NCI-H1105 (cell line): ENCODE measurements at regions not wholly inside any gene's neighbourhood (a gene's known extent, or its start where the extent isn't known, plus 50 kb on each side); places are given as distances from the start of the nearest gene placed in this dataset.
"Not testable (repeated sequence)": the region's sequence is repeated elsewhere in the genome, so short reads cannot be mapped to it uniquely, and the experiment has no call there.

Experiments
- DNase-seq: peaks from one replicate; lab custom pipeline; 2025; lab: John Stamatoyannopoulos, UW

GRCh38 chr1:221025956-221026355, 146.7 kb downstream of the HLX start:
- DNase-seq, result no peak

- no peak for DNase-seq
These were observed 150.9 kb downstream of the HLX start for GRCh38 chr1:221029981-221030649.

- no peak for DNase-seq
These were observed 151.7 kb downstream of the HLX start for GRCh38 chr1:221030990-221031389.

- DNase-seq, result no peak
These were observed 152.4 kb downstream of the HLX start for GRCh38 chr1:221031458-221032203.

DNA sequence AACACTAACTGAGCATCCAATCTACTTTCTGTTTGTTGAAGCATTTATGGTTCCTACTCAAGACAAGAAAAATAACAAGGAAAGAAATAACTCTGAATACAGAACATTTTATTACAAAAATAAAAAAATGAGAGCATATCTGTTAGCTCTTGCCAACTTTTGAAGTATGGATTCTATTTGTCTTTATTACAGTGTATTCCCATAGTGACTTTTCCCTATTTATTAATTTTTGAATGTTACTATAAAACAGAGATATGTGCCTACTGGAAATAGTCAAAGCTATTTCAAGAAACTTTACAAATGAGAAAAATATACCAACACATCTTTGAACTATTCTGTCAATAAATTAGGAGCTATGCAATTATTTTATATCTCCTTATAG, 153.0 kb downstream of the HLX start:
- DNase-seq, result no peak

- no peak for DNase-seq
These were observed 153.5 kb downstream of the HLX start for GRCh38 chr1:221032637-221033280.

GRCh38 chr1:221035662-221036153, 156.5 kb downstream of the HLX start:
- DNase-seq, result no peak

DNA sequence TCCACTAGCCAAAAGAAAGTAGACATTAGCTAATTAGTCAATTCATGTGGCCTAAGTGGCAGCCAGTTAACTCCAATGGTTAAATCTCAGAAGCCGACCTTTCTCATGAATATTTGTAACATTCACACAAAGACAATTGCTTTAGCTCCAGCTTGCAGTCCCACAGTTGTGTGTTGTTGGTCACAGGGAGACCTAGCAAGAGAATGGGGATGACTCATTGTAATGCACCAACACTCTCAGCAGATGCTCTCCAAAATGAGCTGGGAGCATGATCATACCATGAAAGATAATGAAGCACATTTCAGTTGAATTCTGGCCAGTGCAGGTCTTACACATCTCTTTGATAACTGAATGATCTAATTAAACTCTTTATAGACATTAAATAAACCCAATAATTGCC, 160.4 kb downstream of the HLX start:
- no peak for DNase-seq

DNA sequence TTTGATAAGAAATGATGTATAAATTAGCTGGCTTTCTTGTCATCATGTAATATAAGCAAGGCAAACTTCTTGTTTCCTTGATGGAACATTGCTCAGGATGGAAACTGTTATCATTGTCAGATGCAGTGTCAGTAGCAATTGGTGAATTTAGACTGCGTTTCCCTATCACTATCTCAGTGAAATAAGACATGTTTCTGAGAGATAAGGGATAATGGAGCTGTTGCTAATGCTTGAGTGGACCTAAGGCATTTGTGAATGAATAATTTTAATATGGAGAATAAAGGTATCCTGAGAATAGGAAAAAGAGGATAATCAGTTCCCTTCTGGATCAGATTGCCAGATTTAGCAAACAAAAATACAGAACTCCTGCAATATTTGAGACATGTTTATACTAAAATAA, 160.9 kb downstream of the HLX start:
- DNase-seq, result no peak

DNA sequence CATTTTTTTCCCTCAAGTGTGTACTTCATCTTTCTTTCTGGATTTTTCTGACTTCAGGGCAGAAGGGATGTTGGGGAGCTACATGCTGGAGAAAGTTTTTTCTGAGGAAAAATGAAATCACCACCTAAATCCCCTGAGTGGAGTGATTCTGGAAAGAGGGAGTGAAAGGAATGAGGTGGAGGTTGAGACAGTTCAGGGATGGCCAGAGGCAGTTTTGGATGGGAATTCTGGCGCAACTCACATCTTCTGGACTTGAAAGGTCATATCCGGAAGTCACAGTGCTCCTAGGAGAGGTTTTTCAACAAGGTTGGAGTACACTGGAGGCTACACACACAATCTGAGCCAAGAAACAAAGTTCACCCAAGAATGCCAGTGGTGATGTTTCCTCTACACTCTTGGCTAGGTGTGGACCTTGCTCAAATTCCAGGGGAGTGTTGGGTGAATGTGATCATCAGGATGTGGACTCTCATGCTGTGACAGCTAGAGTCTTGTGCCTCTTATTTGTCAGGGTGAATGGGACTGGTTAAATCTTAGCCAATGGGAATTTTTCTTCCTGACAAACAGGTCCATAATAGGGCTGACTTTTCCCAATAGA, 161.5 kb downstream of the HLX start:
- no peak for DNase-seq

- DNase-seq, result no peak
These were observed 165.3 kb downstream of the HLX start for GRCh38 chr1:221044538-221044937.

GRCh38 chr1:221045151-221045550, 165.9 kb downstream of the HLX start:
- no peak for DNase-seq

DNA sequence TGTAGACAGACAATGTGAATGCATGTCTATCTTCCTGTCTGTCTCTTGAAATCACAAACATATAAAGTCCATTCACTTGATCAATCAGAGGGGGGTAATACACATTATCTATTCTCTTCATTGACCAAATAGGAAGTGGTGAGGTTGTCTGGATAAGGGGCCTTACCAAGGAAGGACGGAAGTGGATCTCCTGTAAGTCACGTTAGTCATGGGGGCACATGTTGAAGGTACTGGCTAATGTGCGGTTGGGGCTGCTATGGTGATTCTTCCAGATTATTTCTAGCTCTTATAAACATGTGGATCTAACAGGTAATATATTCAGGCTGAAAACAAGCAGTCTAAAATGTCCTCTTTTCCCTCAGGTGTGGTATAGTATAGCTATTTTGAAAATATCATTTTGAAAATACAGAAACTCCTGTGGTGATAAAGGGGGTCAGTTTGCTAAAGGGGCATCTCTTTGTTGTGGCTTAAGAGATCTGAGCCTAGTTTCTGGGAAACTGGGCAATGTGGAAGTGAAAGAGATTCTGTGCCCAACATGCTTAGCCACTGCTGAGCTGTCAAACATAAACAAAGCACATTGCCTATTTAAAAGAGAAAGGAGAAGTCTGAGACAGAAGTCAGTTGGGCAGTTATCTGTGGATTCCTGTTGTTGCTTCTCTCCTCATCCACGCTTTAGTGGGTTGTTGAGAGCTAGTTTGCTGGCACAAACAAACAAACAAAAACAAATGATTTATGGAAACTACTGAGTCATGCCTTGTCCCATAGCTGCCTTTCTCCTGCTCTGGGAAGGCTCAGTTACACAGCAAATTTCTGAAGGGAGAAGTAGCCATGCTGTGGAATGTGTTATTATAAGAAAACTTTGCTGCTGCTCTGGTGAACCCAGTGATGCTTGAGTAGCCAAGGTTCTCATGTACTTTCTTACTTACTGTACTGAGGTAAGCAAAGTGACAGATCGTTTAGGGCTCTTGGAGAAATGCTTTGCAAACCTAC, 166.9 kb downstream of the HLX start:
- DNase-seq, result no peak

DNA sequence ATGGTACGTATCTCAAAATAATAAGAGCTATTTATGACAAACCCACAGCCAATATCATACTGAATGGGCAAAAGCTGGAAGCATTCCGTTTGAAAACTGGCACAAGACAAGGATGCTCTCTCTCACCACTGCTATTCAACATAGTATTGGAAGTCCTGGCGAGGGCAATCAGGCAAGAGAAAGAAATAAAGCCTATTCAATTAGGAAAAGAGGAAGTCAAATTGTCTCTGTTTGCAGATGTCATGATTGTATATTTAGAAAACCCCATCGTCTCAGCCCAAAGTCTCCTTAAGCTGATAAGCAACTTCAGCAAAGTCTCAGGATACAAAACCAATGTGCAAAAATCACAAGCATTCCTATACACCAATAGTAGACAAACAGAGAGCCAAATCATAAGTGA, 172.1 kb downstream of the HLX start:
- not testable (repeated sequence) for DNase-seq

GRCh38 chr1:221053889-221054288, 174.6 kb downstream of the HLX start:
- DNase-seq, result no peak

- DNase-seq, result no peak
These were observed 180.3 kb downstream of the HLX start for GRCh38 chr1:221059506-221059905.

GRCh38 chr1:221063651-221064050, 184.4 kb downstream of the HLX start:
- no peak for DNase-seq

DNA sequence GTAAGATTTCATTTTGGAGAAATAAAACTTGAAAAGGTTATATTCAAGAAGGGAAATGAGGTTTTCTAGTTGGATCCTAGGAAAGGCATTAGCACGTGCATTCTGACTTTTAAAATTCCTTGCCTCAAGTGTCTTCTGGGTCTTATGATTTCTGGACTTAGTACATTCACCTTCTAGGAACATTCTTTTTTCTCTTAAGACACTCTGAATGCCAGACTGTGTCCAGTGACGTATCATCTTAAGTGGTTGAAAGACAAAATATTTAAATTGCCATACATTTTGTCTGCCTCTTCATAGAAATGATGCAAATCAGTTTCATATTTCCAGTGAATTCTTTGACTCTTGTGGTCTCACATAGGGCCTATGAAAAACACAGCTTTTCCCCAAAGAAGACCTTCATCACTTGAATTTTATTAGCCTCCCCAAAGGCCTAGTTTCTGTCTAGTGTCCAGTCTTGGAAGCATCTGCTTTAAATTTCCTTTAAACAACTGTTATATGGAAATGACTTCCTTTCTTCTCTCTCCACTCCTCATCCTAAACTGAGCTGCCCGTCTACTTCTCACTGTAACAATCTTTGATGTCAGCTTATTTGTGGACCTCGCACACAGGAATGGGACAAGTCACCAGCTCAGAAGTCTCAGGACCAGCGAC, 187.2 kb downstream of the HLX start:
- no peak for DNase-seq

DNA sequence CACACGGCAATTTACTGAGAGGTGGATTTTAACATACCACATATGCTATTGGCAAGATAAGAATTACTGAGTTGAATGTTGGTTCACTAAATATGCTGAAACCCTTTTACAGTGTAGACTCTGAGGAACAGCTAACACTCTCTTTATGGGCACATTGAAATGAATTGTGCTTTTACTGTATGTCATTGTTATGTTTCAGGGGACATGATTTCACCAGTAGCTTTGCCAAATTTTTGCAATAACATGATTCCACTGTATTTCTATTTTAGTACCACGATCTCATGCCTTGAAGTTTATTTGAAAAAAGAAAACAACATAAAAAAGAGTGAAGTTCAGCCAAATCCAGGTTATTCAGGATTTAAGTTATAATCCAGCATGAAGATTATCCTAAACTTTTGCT, 188.5 kb downstream of the HLX start:
- no peak for DNase-seq

- no peak for DNase-seq
These were observed 190.1 kb downstream of the HLX start for GRCh38 chr1:221069178-221069903.
